Stomach (tissue), 8 donors: ENCODE measurements at regions not wholly inside any gene's neighbourhood (a gene's known extent, or its start where the extent isn't known, plus 50 kb on each side); places are given as distances from the start of the nearest gene placed in this dataset.

Source experiments
- DNase-seq, 2 donors: peaks; one replicate each; pipeline versions ENCODE4 v3.0.0 to v3.0.0-alpha.2; 2013 to 2019
- H3K27ac ChIP-seq, 5 donors: fragments of 200-600 bp in 4 of 5; sonication (generic) in 4 of 5; one replicate each; pipeline ENCODE4 v1.5.1; 2013 to 2019; ENCODE audit warnings: mild to moderate bottlenecking in 1 of 5, moderate library complexity in 1 of 5
- H3K27me3 ChIP-seq, 3 donors: fragments of 200-600 bp; sonication (generic); one replicate each; pipeline ENCODE4 v1.5.1; 2017 to 2019; ENCODE audit warnings: mixed run types in 1 of 3
- H3K36me3 ChIP-seq, 4 donors: fragments of 200-600 bp; sonication (generic); 1 replicate in 3 of 4; 2 replicates in 1 of 4; pipeline ENCODE4 v1.5.1; 2016 to 2019
- H3K4me1 ChIP-seq, 4 donors: fragments of 200-600 bp; sonication (generic); one replicate each; pipeline ENCODE4 v1.5.1; 2016 to 2019
- H3K4me3 ChIP-seq, 4 donors: fragments of 200-600 bp; sonication (generic) in 3 of 4; one replicate each; pipeline ENCODE4 v1.5.1; 2016 to 2019; ENCODE audit warnings: mild to moderate bottlenecking in 1 of 4
- H3K9me3 ChIP-seq, 4 donors: fragments of 200-600 bp; sonication (generic); one replicate each; pipeline ENCODE4 v1.5.1; 2016 to 2019
- EP300 ChIP-seq: sonication (generic); formaldehyde crosslinking; IDR thresholded peaks from one replicate; pipeline ENCODE4 v1.6.1; 2017; ENCODE audit warnings: antibody characterized with exemption
- POLR2A ChIP-seq, 4 donors: fragments of 450-650 bp; IDR thresholded peaks; one replicate each; pipeline ENCODE4 v1.6.1; 2016; ENCODE audit warnings: antibody characterized with exemption in 4 of 4, control low read depth in 2 of 4, mild to moderate bottlenecking in 1 of 4, moderate library complexity in 1 of 4
- POLR2AphosphoS5 ChIP-seq, 3 donors: sonication (generic); formaldehyde crosslinking; IDR thresholded peaks; one replicate each; pipeline ENCODE4 v1.6.1; 2016; ENCODE audit warnings: antibody characterized with exemption in 3 of 3
- WGBS, 5 donors: extraction: QIAGEN DNeasy Blood & Tissue Kit in 3 of 5; methylation state at CpG; one replicate each; pipeline versions ENCODE4 v1.1.5 to v1.1.7; 2013 to 2018; 5-methylcytosine and 5-hydroxymethylcytosine counted together
- intact Hi-C: fragments of 100-400 bp; cut with DNase I; formaldehyde crosslinking; loops from one replicate; pipeline ENCODE4 v1.15.1; 2023; ENCODE audit warnings: low total_unique reads
- TF ChIP-seq, protein P1 (sequence below), 7 experiments: fragments of 450-650 bp in 4 of 7; fragments of 200-600 bp in 3 of 7; sonication (generic) in 3 of 7; IDR thresholded peaks; one replicate each; pipeline ENCODE4 v1.5.1; 2016 to 2019; ENCODE audit warnings: antibody characterized with exemption in 7 of 7, control low read depth in 2 of 7, mild to moderate bottlenecking in 1 of 7
- donor health status: healthy with polysubstance abuse.
- donor health status: Bipolar disorder and iron deficiency.
- donor health status: healthy.

GRCh38 chr12:93086288-93086727, 157.2 kb upstream of the EEA1 start:
- Histone ChIP-seq H3K27me3 (no peaks in the 10 kb centered on the region), H3K4me3 (no peak overlapping the region), H3K27ac (no peak overlapping the region), H3K9me3 (peaks cover 0 to 9% (median 3%) of the 10 kb centered on the region in 4 donors), H3K4me1 (no peaks in the 10 kb centered on the region), H3K36me3 (no peaks in the 10 kb centered on the region)
- intact Hi-C loops = no loop called here
- no peak for DNase-seq
- TF ChIP-seq POLR2AphosphoS5 (IDR thresholded peaks at IDR 0.05) (no peak), EP300 (no peak), POLR2A (IDR thresholded peaks at IDR 0.05) (no peak)
- TF ChIP-seq, protein P1, sequence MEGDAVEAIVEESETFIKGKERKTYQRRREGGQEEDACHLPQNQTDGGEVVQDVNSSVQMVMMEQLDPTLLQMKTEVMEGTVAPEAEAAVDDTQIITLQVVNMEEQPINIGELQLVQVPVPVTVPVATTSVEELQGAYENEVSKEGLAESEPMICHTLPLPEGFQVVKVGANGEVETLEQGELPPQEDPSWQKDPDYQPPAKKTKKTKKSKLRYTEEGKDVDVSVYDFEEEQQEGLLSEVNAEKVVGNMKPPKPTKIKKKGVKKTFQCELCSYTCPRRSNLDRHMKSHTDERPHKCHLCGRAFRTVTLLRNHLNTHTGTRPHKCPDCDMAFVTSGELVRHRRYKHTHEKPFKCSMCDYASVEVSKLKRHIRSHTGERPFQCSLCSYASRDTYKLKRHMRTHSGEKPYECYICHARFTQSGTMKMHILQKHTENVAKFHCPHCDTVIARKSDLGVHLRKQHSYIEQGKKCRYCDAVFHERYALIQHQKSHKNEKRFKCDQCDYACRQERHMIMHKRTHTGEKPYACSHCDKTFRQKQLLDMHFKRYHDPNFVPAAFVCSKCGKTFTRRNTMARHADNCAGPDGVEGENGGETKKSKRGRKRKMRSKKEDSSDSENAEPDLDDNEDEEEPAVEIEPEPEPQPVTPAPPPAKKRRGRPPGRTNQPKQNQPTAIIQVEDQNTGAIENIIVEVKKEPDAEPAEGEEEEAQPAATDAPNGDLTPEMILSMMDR (IDR thresholded peaks at IDR 0.05) = no peak
- WGBS, 5 donors = 95 to 100% (median 97%) methylated on average over 3 of the region's 3 CpGs

DNA sequence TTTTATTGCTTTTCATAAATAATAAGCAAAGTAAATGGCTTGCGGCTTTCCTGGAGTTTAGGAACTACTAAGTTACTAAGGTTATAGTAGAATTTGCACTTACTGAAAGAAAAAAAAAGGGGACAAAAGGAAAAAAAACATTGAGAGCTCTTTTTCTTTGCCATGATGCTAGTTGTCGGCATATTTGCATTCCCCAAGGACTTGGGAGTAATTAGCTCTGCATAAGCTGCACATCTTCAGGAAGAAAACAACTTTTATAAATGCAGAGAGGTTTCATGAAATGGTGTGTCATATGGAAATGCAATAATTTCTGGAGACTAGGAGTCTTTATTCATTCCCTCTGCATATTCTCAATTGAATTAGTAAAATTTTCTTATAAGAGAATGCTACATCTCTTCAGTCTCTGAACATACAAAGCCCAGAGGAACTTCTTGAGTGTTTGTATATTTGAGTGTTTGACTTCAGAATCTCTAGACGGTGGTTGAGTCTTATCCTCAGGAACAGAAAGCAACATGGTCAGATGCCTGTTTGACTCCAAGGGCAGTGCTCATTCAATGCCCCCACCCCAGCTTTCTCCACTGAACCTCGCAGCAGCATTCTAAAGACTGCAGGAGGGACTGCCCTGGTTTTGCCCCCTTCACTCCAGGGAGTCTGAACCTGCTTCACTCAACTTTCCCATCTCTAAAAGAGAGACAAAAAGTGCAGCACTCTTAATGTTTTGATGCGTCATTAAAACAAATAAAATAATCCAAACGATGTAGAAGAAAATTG, 158.9 kb upstream of the EEA1 start:
- WGBS, 5 donors = 63 to 82% (median 70%) methylated on average over 6 of the region's 6 CpGs
- no peaks in the 10 kb centered on the region for H3K27me3 ChIP-seq
- H3K4me3 ChIP-seq = no peak overlapping the region
- TF ChIP-seq POLR2AphosphoS5 (IDR thresholded peaks at IDR 0.05) (no peak), POLR2A (IDR thresholded peaks at IDR 0.05) (no peak), EP300 (no peak)
- TF ChIP-seq, protein P1 (IDR thresholded peaks at IDR 0.05) = no peak
- H3K36me3 ChIP-seq = no peaks in the 10 kb centered on the region
- H3K9me3 ChIP-seq = peaks cover 0 to 9% (median 3%) of the 10 kb centered on the region in 4 donors
- H3K4me1 ChIP-seq = no peaks in the 10 kb centered on the region
- H3K27ac ChIP-seq = no peak overlapping the region
- intact Hi-C loops = no loop called here
- no peak for DNase-seq

- H3K36me3 ChIP-seq = no peaks in the 10 kb centered on the region
- no peak overlapping the region for H3K4me3 ChIP-seq
- no peak overlapping the region for H3K27ac ChIP-seq
- peak in 1 of 2 donors; percentile 51 for DNase-seq
- H3K9me3 ChIP-seq = peaks cover 0 to 9% (median 3%) of the 10 kb centered on the region in 4 donors
- WGBS, 5 donors = 68 to 77% (median 71%) methylated on average over 5 of the region's 5 CpGs
- intact Hi-C loops = no loop called here
- H3K27me3 ChIP-seq = no peaks in the 10 kb centered on the region
- no peaks in the 10 kb centered on the region for H3K4me1 ChIP-seq
- TF ChIP-seq, protein P1 (IDR thresholded peaks at IDR 0.05) = no peak
- no peak for TF ChIP-seq EP300
Measured at GRCh38 chr12:93089805-93090569, 160.9 kb upstream of the EEA1 start.

GRCh38 chr12:93090731-93091172, 161.7 kb upstream of the EEA1 start:
- Histone ChIP-seq H3K4me3 (no peak overlapping the region), H3K27me3 (no peaks in the 10 kb centered on the region), H3K27ac (no peak overlapping the region), H3K36me3 (no peaks in the 10 kb centered on the region), H3K9me3 (peaks cover 0 to 9% (median 3%) of the 10 kb centered on the region in 4 donors), H3K4me1 (no peaks in the 10 kb centered on the region)
- DNase-seq = no peak
- intact Hi-C loops = no loop called here
- TF ChIP-seq EP300 (no peak), POLR2AphosphoS5 (IDR thresholded peaks at IDR 0.05) (no peak), POLR2A (IDR thresholded peaks at IDR 0.05) (no peak)
- TF ChIP-seq, protein P1 (IDR thresholded peaks at IDR 0.05) = no peak
